SU-DHL-6 (cell line): ENCODE measurements at regions not wholly inside any gene's neighbourhood (a gene's known extent, or its start where the extent isn't known, plus 50 kb on each side); places are given as distances from the start of the nearest gene placed in this dataset.

Experiments
- EZH2phosphoT487 ChIP-seq: fragments of 200-600 bp; sonication (generic), shearing (Covaris generic); conservative IDR thresholded peaks from 2 replicates; pipeline ENCODE4 v1.6.1; 2018; ENCODE audit warnings: mild to moderate bottlenecking, antibody characterized with exemption, low read length, moderate library complexity, mixed read lengths
- TF ChIP-seq, protein P1 (sequence below): fragments of 200-600 bp; sonication (generic); IDR thresholded peaks from one replicate; pipeline ENCODE4 v1.5.1; 2017; ENCODE audit warnings: antibody characterized with exemption, mild to moderate bottlenecking, low read length, moderate library complexity; ENCODE audit not compliant: insufficient read depth, poor library complexity, severe bottlenecking

DNA sequence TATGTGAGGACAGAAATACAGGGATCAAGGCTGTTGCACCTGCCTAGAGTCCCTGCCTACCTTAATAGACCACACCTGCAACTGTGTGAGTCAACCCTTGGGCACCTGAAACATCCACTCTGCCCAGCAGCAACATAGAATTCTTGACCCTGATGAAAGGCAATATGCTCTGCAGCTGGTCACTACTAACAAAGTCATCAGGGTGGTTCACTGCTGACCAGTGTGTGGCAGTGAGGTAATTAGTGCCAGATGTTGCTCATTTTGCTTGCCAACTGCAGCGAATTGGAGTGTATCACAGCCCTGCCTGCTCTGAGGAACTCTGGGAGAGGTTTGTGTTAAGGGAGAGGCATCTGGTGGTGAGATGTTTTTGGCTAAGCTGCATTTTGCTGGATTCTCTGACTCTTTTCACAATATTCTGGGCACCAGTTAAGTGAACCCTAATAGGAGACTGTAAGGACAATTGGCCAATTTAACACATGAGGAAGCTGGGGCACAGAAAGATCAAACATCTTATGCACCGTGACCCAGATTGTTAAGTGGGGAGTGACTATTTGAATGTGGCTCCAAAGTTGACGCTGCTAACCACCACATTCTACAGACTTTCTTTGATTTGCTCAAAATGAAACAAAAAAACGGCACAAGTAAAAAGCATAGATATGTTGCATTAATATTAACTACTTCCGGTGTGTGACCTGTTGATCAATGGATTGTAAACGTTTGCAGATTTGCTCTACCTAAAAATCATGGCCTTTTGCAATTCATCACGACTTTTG lies 61.9 kb upstream of the OPRM1 start:
- TF ChIP-seq, protein P1, sequence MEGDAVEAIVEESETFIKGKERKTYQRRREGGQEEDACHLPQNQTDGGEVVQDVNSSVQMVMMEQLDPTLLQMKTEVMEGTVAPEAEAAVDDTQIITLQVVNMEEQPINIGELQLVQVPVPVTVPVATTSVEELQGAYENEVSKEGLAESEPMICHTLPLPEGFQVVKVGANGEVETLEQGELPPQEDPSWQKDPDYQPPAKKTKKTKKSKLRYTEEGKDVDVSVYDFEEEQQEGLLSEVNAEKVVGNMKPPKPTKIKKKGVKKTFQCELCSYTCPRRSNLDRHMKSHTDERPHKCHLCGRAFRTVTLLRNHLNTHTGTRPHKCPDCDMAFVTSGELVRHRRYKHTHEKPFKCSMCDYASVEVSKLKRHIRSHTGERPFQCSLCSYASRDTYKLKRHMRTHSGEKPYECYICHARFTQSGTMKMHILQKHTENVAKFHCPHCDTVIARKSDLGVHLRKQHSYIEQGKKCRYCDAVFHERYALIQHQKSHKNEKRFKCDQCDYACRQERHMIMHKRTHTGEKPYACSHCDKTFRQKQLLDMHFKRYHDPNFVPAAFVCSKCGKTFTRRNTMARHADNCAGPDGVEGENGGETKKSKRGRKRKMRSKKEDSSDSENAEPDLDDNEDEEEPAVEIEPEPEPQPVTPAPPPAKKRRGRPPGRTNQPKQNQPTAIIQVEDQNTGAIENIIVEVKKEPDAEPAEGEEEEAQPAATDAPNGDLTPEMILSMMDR = no peak
- no peak for TF ChIP-seq EZH2phosphoT487
